CD4-positive, alpha-beta memory T cell (primary cell): ENCODE measurements at regions not wholly inside any gene's neighbourhood (a gene's known extent, or its start where the extent isn't known, plus 50 kb on each side); places are given as distances from the start of the nearest gene placed in this dataset.

ENCODE experiments used
- CTCF ChIA-PET: fragments of 350-600 bp; sonication (Branson Sonifier 250); formaldehyde crosslinking; loops from one replicate; lab custom pipeline; 2021; ENCODE audit warnings: inconsistent platforms; ENCODE audit not compliant: partially characterized antibody; lab: Charles Lee
- POLR2A ChIA-PET: fragments of 350-600 bp; sonication (Branson Sonifier 250); formaldehyde crosslinking; loops from one replicate; lab custom pipeline; 2021; ENCODE audit not compliant: partially characterized antibody; lab: Charles Lee
- DNase-seq, 5 donors: peaks; one replicate each; pipeline versions ENCODE4 v3.0.0 to v3.0.0-alpha.2; 2020 to 2022; ENCODE audit warnings: mixed read lengths in 1 of 5
- H3K27ac ChIP-seq: one replicate; pipeline ENCODE4 v1.7.0; 2013; ENCODE audit warnings: low read depth, low read length
- H3K27me3 ChIP-seq: 2 replicates; pipeline ENCODE4 v1.7.0; 2013; ENCODE audit warnings: mild to moderate bottlenecking, low read length, moderate library complexity; ENCODE audit not compliant: insufficient read depth
- H3K36me3 ChIP-seq: 2 replicates; pipeline ENCODE4 v1.7.0; 2013; ENCODE audit warnings: mild to moderate bottlenecking, low read length, moderate library complexity; ENCODE audit not compliant: insufficient read depth
- H3K4me1 ChIP-seq: 2 replicates; pipeline ENCODE4 v1.7.0; 2013; ENCODE audit warnings: mild to moderate bottlenecking, low read length, moderate library complexity; ENCODE audit not compliant: insufficient read depth
- H3K4me3 ChIP-seq, 2 donors: one replicate each; pipeline ENCODE4 v1.7.0; 2013; ENCODE audit warnings: low read length in 2 of 2, mild to moderate bottlenecking in 1 of 2
- H3K9me3 ChIP-seq, 2 donors: one replicate each; pipeline ENCODE4 v1.7.0; 2013; ENCODE audit warnings: low read length in 2 of 2, control low read depth in 1 of 2; ENCODE audit not compliant: control insufficient read depth in 1 of 2
- H3K27ac Mint-ChIP-seq, 7 donors: one replicate each; pipeline ENCODE4 v1.8.0; 2020 to 2021; ENCODE audit warnings: mixed read lengths in 7 of 7, mild to moderate bottlenecking in 6 of 7, inconsistent platforms in 3 of 7, moderate library complexity in 3 of 7
- H3K27me3 Mint-ChIP-seq, 2 donors: one replicate each; pipeline ENCODE4 v1.8.0; 2020 to 2021; ENCODE audit warnings: mixed read lengths in 2 of 2
- H3K36me3 Mint-ChIP-seq, 2 donors: one replicate each; pipeline ENCODE4 v1.8.0; 2020 to 2021; ENCODE audit warnings: mixed read lengths in 2 of 2, inconsistent platforms in 1 of 2, mild to moderate bottlenecking in 1 of 2
- H3K4me1 Mint-ChIP-seq, 4 donors: one replicate each; pipeline ENCODE4 v1.8.0; 2020 to 2021; ENCODE audit warnings: mixed read lengths in 4 of 4, mild to moderate bottlenecking in 1 of 4
- H3K4me3 Mint-ChIP-seq, 8 donors: one replicate each; pipeline ENCODE4 v1.8.0; 2020 to 2021; ENCODE audit warnings: mixed read lengths in 8 of 8, mild to moderate bottlenecking in 7 of 8, moderate library complexity in 6 of 8, inconsistent platforms in 3 of 8
- H3K9me3 Mint-ChIP-seq, 8 donors: one replicate each; pipeline ENCODE4 v1.8.0; 2020 to 2021; ENCODE audit warnings: mixed read lengths in 8 of 8, mild to moderate bottlenecking in 5 of 8, inconsistent platforms in 3 of 8, moderate library complexity in 1 of 8
- intact Hi-C: fragments of 100-400 bp; cut with micrococcal nuclease; formaldehyde crosslinking; loops from one replicate; pipeline ENCODE4 v1.15.1; 2023

DNA sequence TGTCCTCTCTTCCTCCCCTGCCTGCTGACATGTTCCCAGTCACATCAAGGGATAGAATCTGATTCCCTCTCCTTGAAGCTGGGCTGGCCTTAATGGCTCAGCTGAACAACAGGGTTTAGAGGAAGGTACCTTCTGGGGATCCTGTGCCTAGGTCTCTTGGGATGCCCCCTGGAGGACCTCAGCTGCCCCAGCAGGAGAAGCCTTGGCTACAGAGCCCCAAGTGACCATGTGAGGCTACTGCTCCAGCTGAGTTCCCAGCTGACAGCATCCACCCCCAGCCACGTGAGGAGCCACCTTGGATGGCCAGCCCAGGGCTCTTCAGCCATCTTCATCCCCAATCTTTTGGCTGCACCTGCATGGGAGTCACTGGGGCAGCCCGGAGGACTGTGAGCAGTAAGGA, 1499.3 kb downstream of the TBC1D22A start:
- H3K36me3 Mint-ChIP-seq: no peaks in the 10 kb centered on the region
- H3K27me3 Mint-ChIP-seq: peaks cover 3 to 4% of the 10 kb centered on the region in 2 donors
- DNase-seq: no peak
- Histone ChIP-seq H3K36me3 (no peaks in the 10 kb centered on the region), H3K4me1 (no peaks in the 10 kb centered on the region), H3K4me3 (no peak overlapping the region), H3K27me3 (no peaks in the 10 kb centered on the region), H3K27ac (no peak overlapping the region), H3K9me3 (no peaks in the 10 kb centered on the region)
- H3K4me3 Mint-ChIP-seq: no peak overlapping the region
- intact Hi-C loops: no loop called here
- ChIA-PET CTCF (no interaction called here), POLR2A (no interaction called here)
- H3K9me3 Mint-ChIP-seq: no peaks in the 10 kb centered on the region
- H3K4me1 Mint-ChIP-seq: peaks cover 0 to 2% (median 0%) of the 10 kb centered on the region in 4 donors
- H3K27ac Mint-ChIP-seq: no peak overlapping the region

GRCh38 chr22:48261048-48261621, 1498.7 kb downstream of the TBC1D22A start:
- no peak overlapping the region for H3K27ac Mint-ChIP-seq
- Histone ChIP-seq H3K27ac (no peak overlapping the region), H3K9me3 (no peaks in the 10 kb centered on the region), H3K4me3 (no peak overlapping the region), H3K27me3 (no peaks in the 10 kb centered on the region), H3K36me3 (no peaks in the 10 kb centered on the region), H3K4me1 (no peaks in the 10 kb centered on the region)
- CTCF ChIA-PET: no interaction called here
- H3K36me3 Mint-ChIP-seq: no peaks in the 10 kb centered on the region
- H3K4me1 Mint-ChIP-seq: peaks cover 0 to 2% (median 0%) of the 10 kb centered on the region in 4 donors
- H3K9me3 Mint-ChIP-seq: no peaks in the 10 kb centered on the region
- intact Hi-C loops: no loop called here
- no peak overlapping the region for H3K4me3 Mint-ChIP-seq
- no peak for DNase-seq
- H3K27me3 Mint-ChIP-seq: peaks cover 1 to 4% of the 10 kb centered on the region in 2 donors
- POLR2A ChIA-PET: no interaction called here

- Histone ChIP-seq H3K36me3 (no peaks in the 10 kb centered on the region), H3K4me3 (no peak overlapping the region), H3K27ac (no peak overlapping the region), H3K4me1 (no peaks in the 10 kb centered on the region), H3K27me3 (no peaks in the 10 kb centered on the region), H3K9me3 (no peaks in the 10 kb centered on the region)
- intact Hi-C loops: no loop called here
- Mint-ChIP-seq H3K36me3 (no peaks in the 10 kb centered on the region), H3K9me3 (no peaks in the 10 kb centered on the region), H3K27ac (no peak overlapping the region), H3K4me3 (no peak overlapping the region), H3K27me3 (peaks cover 3 to 4% of the 10 kb centered on the region in 2 donors), H3K4me1 (peaks cover 0 to 2% (median 0%) of the 10 kb centered on the region in 4 donors)
- DNase-seq: no peak
- ChIA-PET POLR2A (no interaction called here), CTCF (no interaction called here)
Measured at GRCh38 chr22:48259991-48260670, 1497.7 kb downstream of the TBC1D22A start.

- no peaks in the 10 kb centered on the region for H3K4me1 ChIP-seq
- POLR2A ChIA-PET: no interaction called here
- intact Hi-C loops: no loop called here
- H3K4me3 ChIP-seq: no peak overlapping the region
- Mint-ChIP-seq H3K4me3 (no peak overlapping the region), H3K9me3 (no peaks in the 10 kb centered on the region), H3K36me3 (no peaks in the 10 kb centered on the region), H3K27me3 (peaks cover 3 to 7% of the 10 kb centered on the region in 2 donors), H3K27ac (no peak overlapping the region), H3K4me1 (peaks cover 0 to 2% (median 0%) of the 10 kb centered on the region in 4 donors)
- CTCF ChIA-PET: no interaction called here
- no peak overlapping the region for H3K27ac ChIP-seq
- no peaks in the 10 kb centered on the region for H3K9me3 ChIP-seq
- H3K36me3 ChIP-seq: no peaks in the 10 kb centered on the region
- H3K27me3 ChIP-seq: no peaks in the 10 kb centered on the region
- no peak for DNase-seq
Measured at GRCh38 chr22:48258811-48259210, 1496.4 kb downstream of the TBC1D22A start.

DNA sequence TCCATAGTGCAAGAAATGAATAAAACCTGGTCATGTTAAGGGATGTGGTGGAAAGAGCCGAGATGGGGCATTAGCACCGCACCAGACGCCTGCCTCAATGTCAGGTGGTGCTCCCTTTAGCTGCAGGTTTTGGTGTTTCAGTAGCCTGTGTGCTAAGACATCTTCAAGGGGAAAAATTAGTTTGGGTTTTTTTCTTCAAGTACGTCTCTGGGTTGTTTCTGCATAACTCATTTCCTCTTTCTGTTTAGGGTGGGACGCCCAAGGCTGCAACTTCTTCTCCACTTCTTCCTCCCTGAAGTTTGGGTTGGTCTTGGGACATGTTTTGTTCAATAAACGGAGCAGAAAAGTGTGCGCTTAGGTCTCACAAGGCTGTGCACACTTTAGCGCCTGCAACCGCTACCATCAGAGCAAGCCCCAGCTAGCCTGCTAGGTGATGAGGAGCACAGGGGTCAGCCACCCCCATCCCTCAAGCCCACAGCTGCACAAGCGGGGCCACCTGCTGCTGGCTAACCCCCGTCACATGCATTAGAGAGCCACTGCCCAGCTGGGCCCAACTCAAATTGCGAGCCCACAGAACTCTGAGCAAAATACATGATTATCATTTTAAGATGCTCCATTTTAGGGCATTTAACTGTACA, 1495.7 kb downstream of the TBC1D22A start:
- DNase-seq: no peak
- Mint-ChIP-seq H3K9me3 (no peaks in the 10 kb centered on the region), H3K4me3 (no peak overlapping the region), H3K27me3 (peaks cover 3 to 7% of the 10 kb centered on the region in 2 donors), H3K4me1 (peaks cover 0 to 2% (median 0%) of the 10 kb centered on the region in 4 donors), H3K36me3 (no peaks in the 10 kb centered on the region), H3K27ac (no peak overlapping the region)
- H3K27ac ChIP-seq: no peak overlapping the region
- H3K27me3 ChIP-seq: no peaks in the 10 kb centered on the region
- intact Hi-C loops: no loop called here
- H3K36me3 ChIP-seq: no peaks in the 10 kb centered on the region
- CTCF ChIA-PET: no interaction called here
- no peak overlapping the region for H3K4me3 ChIP-seq
- POLR2A ChIA-PET: no interaction called here
- no peaks in the 10 kb centered on the region for H3K9me3 ChIP-seq
- no peaks in the 10 kb centered on the region for H3K4me1 ChIP-seq

GRCh38 chr22:48257685-48258055, 1495.2 kb downstream of the TBC1D22A start:
- H3K9me3 Mint-ChIP-seq: no peaks in the 10 kb centered on the region
- H3K27ac ChIP-seq: no peak overlapping the region
- H3K9me3 ChIP-seq: no peaks in the 10 kb centered on the region
- no peak overlapping the region for H3K4me3 Mint-ChIP-seq
- no peaks in the 10 kb centered on the region for H3K27me3 ChIP-seq
- peaks cover 0 to 2% (median 0%) of the 10 kb centered on the region in 4 donors for H3K4me1 Mint-ChIP-seq
- no peak overlapping the region for H3K27ac Mint-ChIP-seq
- H3K4me1 ChIP-seq: no peaks in the 10 kb centered on the region
- CTCF ChIA-PET: no interaction called here
- H3K36me3 Mint-ChIP-seq: no peaks in the 10 kb centered on the region
- DNase-seq: no peak
- intact Hi-C loops: no loop called here
- POLR2A ChIA-PET: no interaction called here
- no peak overlapping the region for H3K4me3 ChIP-seq
- H3K36me3 ChIP-seq: no peaks in the 10 kb centered on the region
- peaks cover 3 to 7% of the 10 kb centered on the region in 2 donors for H3K27me3 Mint-ChIP-seq

- H3K36me3 ChIP-seq: no peaks in the 10 kb centered on the region
- ChIA-PET POLR2A (no interaction called here), CTCF (no interaction called here)
- no peak overlapping the region for H3K27ac ChIP-seq
- no peaks in the 10 kb centered on the region for H3K9me3 ChIP-seq
- Mint-ChIP-seq H3K27ac (no peak overlapping the region), H3K9me3 (no peaks in the 10 kb centered on the region), H3K4me3 (no peak overlapping the region), H3K36me3 (no peaks in the 10 kb centered on the region), H3K27me3 (peaks cover 3 to 7% of the 10 kb centered on the region in 2 donors), H3K4me1 (peaks cover 0 to 2% (median 0%) of the 10 kb centered on the region in 4 donors)
- no peak for DNase-seq
- H3K4me3 ChIP-seq: no peak overlapping the region
- intact Hi-C loops: no loop called here
- H3K4me1 ChIP-seq: no peaks in the 10 kb centered on the region
- H3K27me3 ChIP-seq: no peaks in the 10 kb centered on the region
Measured at GRCh38 chr22:48256776-48257684, 1494.6 kb downstream of the TBC1D22A start.
